ENCODE measurements at regions not wholly inside any gene's neighbourhood (a gene's known extent, or its start where the extent isn't known, plus 50 kb on each side); places are given as distances from the start of the nearest gene placed in this dataset.

DNA sequence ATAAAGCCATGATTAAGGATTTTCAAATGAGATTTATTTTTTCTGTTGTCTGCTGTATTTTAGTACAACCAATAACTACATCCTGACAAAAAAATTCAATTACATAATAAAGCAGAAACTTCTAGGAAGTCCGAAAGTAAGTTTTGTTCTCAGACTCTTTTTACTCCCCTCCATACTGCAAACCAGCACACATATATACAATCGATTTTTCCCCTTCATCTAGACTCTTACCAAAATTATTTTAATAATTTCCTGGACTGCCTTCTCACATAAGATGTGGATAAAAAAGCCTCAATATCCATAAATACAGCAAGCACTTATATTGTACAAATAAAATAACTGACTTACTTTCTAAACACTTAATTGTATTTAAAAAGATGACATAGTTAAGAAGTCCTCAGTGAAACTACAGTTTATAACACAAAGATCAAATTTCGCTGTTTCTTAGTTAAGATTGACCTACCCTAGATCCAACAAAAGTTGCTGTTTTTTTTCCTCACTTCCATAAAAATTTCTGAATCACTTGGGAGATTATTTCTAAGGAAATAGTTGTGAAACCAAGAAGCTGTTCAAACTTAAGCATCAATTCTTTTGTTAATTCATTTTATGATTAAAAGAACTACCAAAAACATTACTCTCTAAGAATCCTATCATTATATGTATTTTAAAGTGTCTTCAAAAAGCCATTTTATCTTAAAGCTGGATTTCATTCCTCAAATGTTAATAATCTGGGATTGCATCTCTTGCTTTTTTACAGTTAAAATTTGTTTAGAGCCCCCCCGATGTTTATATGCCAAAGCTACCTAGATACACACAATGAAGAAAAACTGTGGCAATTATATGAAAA lies 74.7 kb upstream of the IFNE start:
- Histone ChIP-seq H3K36me3 (no peaks in the 10 kb centered on the region), H3K27ac (no peak overlapping the region), H3K4me1 (ENCODE audit: insufficient read depth) (peaks cover 4% of the 10 kb centered on the region), H3K27me3 (no peaks in the 10 kb centered on the region), H3K4me3 (no peak overlapping the region), H3K9me3 (no peaks in the 10 kb centered on the region)
- intact Hi-C loops (cut with DNase I) = no loop called here
- TF ChIP-seq EP300 (IDR thresholded peaks at IDR 0.05) = no peak
- TF ChIP-seq POLR2A (IDR thresholded peaks at IDR 0.05) = no peak
- no peak for TF ChIP-seq CTCF (IDR thresholded peaks at IDR 0.05)
- no peak for DNase-seq
- WGBS, 3 donors = 73 to 84% (median 83%) methylated on average over 4 of the region's 4 CpGs

GRCh38 chr9:21557428-21557768 lies 75.3 kb upstream of the IFNE start:
- no peaks in the 10 kb centered on the region for H3K36me3 ChIP-seq
- DNase-seq = no peak
- H3K4me3 ChIP-seq = no peak overlapping the region
- H3K9me3 ChIP-seq = no peaks in the 10 kb centered on the region
- no peak for TF ChIP-seq CTCF (IDR thresholded peaks at IDR 0.05)
- TF ChIP-seq POLR2A (IDR thresholded peaks at IDR 0.05) = no peak
- no peak for TF ChIP-seq EP300 (IDR thresholded peaks at IDR 0.05)
- WGBS, 3 donors = 82 to 93% (median 84%) methylated on average over 1 of the region's 1 CpG
- H3K27ac ChIP-seq = no peak overlapping the region
- H3K27me3 ChIP-seq = peaks cover under 1% of the 10 kb centered on the region
- intact Hi-C loops (cut with DNase I) = no loop called here
- peaks cover 4% of the 10 kb centered on the region for H3K4me1 ChIP-seq (ENCODE audit: insufficient read depth)

DNA sequence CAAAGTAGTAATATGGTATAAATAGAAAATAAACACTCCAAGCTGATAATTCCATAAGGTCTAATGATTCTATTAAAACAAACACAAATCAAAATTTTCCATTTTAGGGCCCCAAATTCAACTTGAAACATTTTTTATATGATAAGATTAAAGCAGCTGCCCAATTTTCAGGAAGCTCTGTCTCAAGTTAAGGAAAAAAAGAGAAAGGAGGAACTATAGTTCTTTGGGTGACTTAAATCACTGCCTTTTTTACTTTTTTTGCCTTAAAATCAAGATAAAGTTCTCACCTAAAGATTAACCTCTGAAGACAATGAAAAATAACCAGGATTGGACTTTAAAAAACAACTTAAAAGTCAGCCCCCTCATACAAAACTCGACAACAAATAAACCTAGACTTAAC lies 76.0 kb upstream of the IFNE start:
- Histone ChIP-seq H3K27me3 (peaks cover 3% of the 10 kb centered on the region), H3K9me3 (no peaks in the 10 kb centered on the region), H3K27ac (no peak overlapping the region), H3K4me3 (no peak overlapping the region), H3K4me1 (ENCODE audit: insufficient read depth) (peaks cover 4% of the 10 kb centered on the region), H3K36me3 (no peaks in the 10 kb centered on the region)
- intact Hi-C loops (cut with DNase I) = no loop called here
- WGBS, 3 donors = 60 to 70% (median 69%) methylated on average over 1 of the region's 1 CpG
- TF ChIP-seq POLR2A (IDR thresholded peaks at IDR 0.05) = no peak
- no peak for TF ChIP-seq CTCF (IDR thresholded peaks at IDR 0.05)
- TF ChIP-seq EP300 (IDR thresholded peaks at IDR 0.05) = no peak
- DNase-seq = no peak

DNA sequence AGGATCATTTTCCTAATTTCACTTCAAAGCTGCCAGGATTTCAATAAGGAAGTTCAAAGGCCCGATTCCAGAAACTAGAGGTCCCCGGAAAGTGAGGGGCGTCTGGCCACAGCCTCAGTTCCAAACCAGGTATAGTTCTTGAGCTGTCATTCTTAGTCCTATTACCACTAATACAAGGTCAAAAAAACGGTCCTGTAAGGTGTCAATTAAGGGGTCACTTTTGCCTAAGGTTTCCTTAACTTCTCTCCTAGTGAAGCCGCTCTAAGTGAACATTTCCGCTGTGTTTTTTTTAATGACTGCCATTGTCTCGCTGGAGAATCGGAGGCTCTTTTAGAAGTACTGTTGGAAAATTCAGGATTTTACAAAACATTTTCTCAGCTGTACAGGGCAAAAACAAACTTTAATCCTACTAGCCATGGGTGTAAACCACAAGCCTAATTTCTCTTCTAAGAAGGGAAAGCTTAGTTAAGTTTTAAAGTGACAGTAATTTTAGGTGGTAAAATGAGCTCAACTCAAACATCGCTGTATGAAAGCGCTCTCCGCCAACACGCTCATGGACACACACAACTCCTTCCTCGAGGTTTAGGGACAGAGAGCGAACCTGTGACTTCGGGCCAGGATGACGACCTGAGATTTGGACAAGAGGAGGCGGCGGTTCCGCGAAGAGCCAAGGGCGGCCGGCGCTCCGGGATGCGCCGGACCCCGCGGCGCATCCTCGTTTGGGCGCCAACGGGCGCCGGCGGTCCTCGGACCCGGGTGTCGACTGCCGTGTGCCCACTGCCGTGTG lies 76.7 kb upstream of the IFNE start:
- intact Hi-C loops (cut with DNase I) = no loop called here
- Histone ChIP-seq H3K9me3 (no peaks in the 10 kb centered on the region), H3K27me3 (peaks cover 7% of the 10 kb centered on the region)

More for the DNA sequence above, 76.7 kb upstream of the IFNE start:
- no peak for TF ChIP-seq EP300 (IDR thresholded peaks at IDR 0.05)
- TF ChIP-seq POLR2A (IDR thresholded peaks at IDR 0.05) = no peak
- TF ChIP-seq CTCF (IDR thresholded peaks at IDR 0.05) = no peak
- Histone ChIP-seq H3K36me3 (no peaks in the 10 kb centered on the region), H3K27ac (no peak overlapping the region), H3K4me1 (ENCODE audit: insufficient read depth) (peaks cover 4% of the 10 kb centered on the region), H3K4me3 (peak overlapping the region; percentile 42)
- DNase-seq = no peak
- WGBS, 3 donors = 14 to 18% (median 15%) methylated on average over 28 to 40 of the region's 40 CpGs

All from ovary (tissue), 7 donors.